Activated naive CD4-positive, alpha-beta T cell treated with anti-CD3 and anti-CD28 coated beads for 36 hours (primary cell): ENCODE measurements at regions not wholly inside any gene's neighbourhood (a gene's known extent, or its start where the extent isn't known, plus 50 kb on each side); places are given as distances from the start of the nearest gene placed in this dataset.

ENCODE experiments used
- CTCF ChIA-PET: fragments of 350-600 bp; sonication (Branson Sonifier 250); formaldehyde crosslinking; loops from one replicate; lab custom pipeline; 2021; ENCODE audit warnings: antibody characterized with exemption; lab: Charles Lee
- DNase-seq: peaks from one replicate; pipeline ENCODE4 v3.0.0-alpha.2; 2020
- H3K27ac Mint-ChIP-seq: one replicate; pipeline ENCODE4 v1.8.0; 2021; ENCODE audit warnings: mild to moderate bottlenecking, mixed read lengths
- H3K27me3 Mint-ChIP-seq: one replicate; pipeline ENCODE4 v1.8.0; 2021; ENCODE audit warnings: low read depth, mixed read lengths
- H3K36me3 Mint-ChIP-seq: one replicate; pipeline ENCODE4 v1.8.0; 2021; ENCODE audit warnings: low read depth, mixed read lengths
- H3K4me1 Mint-ChIP-seq: one replicate; pipeline ENCODE4 v1.8.0; 2021; ENCODE audit warnings: low read depth, mixed read lengths
- H3K4me3 Mint-ChIP-seq: one replicate; pipeline ENCODE4 v1.8.0; 2021; ENCODE audit warnings: mild to moderate bottlenecking, moderate library complexity, mixed read lengths
- H3K9me3 Mint-ChIP-seq: one replicate; pipeline ENCODE4 v1.8.0; 2021; ENCODE audit warnings: mixed read lengths
- intact Hi-C: fragments of 100-400 bp; cut with micrococcal nuclease; formaldehyde crosslinking; loops from one replicate; pipeline ENCODE4 v1.15.1; 2023

DNA sequence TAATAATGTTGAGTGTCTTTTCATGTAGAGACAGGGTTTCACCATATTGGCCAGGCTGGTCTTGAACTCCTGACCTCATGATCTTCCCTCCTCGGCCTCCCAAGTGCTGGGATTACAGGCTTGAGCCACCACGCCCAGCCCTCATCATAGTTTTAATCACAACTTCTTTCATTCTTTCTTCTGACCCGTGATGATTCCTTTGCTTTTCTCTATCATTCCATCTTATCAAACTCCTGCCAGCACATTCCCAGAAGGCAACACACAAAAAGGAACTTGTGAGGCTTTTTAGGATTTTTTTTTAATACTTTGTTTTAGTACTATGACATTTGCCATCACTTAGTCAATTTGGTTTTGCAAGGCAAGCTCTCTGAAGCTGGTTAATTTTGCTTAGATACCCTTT is 77.5 kb upstream of the MEOX2 start:
- H3K4me3 Mint-ChIP-seq, result no peak overlapping the region
- peaks cover 2% of the 10 kb centered on the region for H3K9me3 Mint-ChIP-seq
- H3K36me3 Mint-ChIP-seq, result no peaks in the 10 kb centered on the region
- intact Hi-C loops, result no loop called here
- no peaks in the 10 kb centered on the region for H3K27me3 Mint-ChIP-seq
- DNase-seq, result no peak
- CTCF ChIA-PET, result no interaction called here
- H3K27ac Mint-ChIP-seq, result no peak overlapping the region
- no peaks in the 10 kb centered on the region for H3K4me1 Mint-ChIP-seq

DNA sequence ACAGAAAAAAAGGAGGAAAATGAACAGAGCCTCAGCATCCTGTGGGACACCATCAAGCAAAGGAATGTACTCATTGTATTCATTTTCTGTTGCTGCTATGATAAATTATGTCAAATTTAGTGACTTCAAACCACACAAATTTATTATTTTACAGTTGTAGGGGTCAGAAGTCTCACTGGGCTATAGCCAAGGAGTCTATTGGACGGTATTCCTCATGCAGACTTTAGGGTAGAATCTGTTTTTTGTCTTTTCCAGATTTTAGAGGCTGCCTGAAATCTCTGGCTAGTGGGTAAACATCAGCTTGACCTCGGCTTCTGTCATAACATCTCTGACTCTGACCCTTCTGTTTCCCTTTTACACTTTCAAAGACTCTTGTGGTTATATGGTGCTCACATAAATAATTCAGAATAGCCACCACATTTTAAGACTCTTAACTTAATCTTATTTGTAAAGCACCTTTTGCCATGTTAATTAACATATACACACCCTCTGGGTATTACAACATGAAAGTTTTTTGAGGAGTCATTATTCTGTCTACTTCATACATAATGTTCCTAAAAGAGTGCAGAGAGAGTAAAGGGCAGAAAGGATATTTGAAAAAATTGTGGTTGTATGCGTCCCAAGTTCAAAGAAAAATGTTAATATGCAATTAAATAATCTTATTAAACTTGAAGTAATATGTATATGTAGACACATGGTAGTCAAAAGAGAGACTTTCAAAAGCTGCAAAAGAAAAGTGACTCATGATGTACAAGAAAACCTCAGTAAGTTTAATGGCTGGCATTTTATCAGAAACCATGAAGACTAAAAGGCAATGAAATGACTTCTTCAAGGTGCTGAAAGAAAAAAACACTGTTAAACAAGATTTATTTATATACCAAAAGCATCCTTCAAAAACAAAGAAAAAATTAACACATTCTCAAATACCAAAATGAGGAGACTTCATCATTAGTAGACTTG is 70.8 kb upstream of the MEOX2 start:
- intact Hi-C loops, result no loop called here
- H3K9me3 Mint-ChIP-seq, result peaks cover 2% of the 10 kb centered on the region
- H3K27ac Mint-ChIP-seq, result no peak overlapping the region
- H3K4me1 Mint-ChIP-seq, result no peaks in the 10 kb centered on the region
- no peak for DNase-seq
- no peaks in the 10 kb centered on the region for H3K27me3 Mint-ChIP-seq
- no peak overlapping the region for H3K4me3 Mint-ChIP-seq
- H3K36me3 Mint-ChIP-seq, result no peaks in the 10 kb centered on the region
- CTCF ChIA-PET, result no interaction called here

DNA sequence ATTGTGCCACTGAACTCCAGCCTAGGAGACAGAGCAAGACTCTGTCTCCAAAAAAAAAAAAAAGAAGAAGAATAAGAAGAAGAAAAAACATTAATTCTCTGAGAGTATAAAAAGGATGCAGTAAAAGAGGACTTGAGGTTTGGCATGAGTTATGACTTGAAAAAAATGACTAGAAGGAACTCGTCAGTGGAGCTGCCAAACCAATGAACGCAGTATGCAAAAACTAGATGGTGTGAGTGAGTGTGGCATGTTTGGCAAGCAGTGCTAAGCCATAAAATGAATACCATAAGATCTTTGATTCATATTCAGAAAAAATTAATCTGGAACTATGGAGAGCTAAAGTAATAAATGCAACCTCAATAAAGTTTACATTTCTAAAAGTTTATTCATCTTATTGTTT is 68.6 kb upstream of the MEOX2 start:
- no peak for DNase-seq
- Mint-ChIP-seq H3K9me3 (no peaks in the 10 kb centered on the region), H3K4me3 (no peak overlapping the region), H3K27ac (no peak overlapping the region), H3K36me3 (no peaks in the 10 kb centered on the region), H3K4me1 (no peaks in the 10 kb centered on the region), H3K27me3 (no peaks in the 10 kb centered on the region)
- CTCF ChIA-PET, result no interaction called here
- intact Hi-C loops, result no loop called here

DNA sequence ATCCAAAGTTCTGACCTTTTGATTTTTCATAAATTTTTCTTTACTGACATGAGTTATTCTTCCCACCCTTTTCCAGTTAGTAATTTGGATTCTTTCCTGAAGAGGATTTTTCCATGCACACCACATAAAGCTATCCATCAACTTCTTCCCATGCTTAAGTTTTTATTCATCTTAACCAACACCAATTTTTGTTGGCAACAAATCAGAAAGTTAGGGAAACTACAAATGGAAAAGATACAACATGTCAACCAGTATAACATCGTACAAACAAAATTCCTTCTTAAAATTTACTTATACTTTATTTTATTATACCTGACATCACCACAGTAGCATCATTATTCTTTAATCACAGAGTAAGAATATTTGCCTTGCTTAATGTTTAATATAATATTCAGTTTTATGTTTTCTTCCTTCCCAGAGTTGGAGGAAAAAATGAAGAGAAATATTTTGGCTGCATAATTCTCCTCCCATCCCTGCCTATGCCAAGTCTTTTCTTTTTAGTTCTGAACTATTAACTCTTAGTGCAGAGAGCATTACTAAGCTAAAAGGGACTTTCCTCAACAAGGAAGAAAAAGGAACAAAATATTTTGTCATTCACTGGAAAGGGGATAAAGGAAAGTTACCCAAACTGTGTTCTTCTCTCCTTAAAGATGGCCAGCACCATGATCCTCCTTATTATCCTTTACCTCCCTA is 67.5 kb upstream of the MEOX2 start:
- no peaks in the 10 kb centered on the region for H3K9me3 Mint-ChIP-seq
- CTCF ChIA-PET, result no interaction called here

DNA sequence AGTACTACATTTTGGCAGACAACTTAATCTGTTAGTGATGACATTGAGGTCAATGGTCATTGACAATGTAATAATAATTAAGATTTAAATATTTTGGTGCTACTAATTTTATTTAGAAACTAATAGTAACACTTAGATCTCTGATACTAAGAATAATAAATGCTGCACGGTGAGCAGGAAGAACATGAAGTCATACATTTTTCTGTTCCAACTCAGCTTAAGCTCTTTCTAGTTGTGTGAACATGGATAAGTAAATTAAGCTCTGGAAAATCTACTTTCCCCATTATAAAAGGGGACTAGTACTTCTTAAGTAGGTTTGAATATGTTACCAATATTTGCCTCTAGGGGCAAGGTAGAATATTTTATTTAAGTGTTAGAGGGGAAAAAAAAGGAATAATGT is 65.9 kb upstream of the MEOX2 start:
- H3K4me3 Mint-ChIP-seq, result no peak overlapping the region
- H3K36me3 Mint-ChIP-seq, result no peaks in the 10 kb centered on the region
- intact Hi-C loops, result no loop called here
- H3K9me3 Mint-ChIP-seq, result no peaks in the 10 kb centered on the region
- H3K27ac Mint-ChIP-seq, result no peak overlapping the region
- no peak for DNase-seq
- H3K27me3 Mint-ChIP-seq, result no peaks in the 10 kb centered on the region
- CTCF ChIA-PET, result no interaction called here
- H3K4me1 Mint-ChIP-seq, result no peaks in the 10 kb centered on the region

More for the DNA sequence above, 67.5 kb upstream of the MEOX2 start:
- Mint-ChIP-seq H3K27ac (no peak overlapping the region), H3K4me3 (no peak overlapping the region), H3K4me1 (no peaks in the 10 kb centered on the region), H3K36me3 (no peaks in the 10 kb centered on the region), H3K27me3 (no peaks in the 10 kb centered on the region)
- intact Hi-C loops, result no loop called here
- no peak for DNase-seq

DNA sequence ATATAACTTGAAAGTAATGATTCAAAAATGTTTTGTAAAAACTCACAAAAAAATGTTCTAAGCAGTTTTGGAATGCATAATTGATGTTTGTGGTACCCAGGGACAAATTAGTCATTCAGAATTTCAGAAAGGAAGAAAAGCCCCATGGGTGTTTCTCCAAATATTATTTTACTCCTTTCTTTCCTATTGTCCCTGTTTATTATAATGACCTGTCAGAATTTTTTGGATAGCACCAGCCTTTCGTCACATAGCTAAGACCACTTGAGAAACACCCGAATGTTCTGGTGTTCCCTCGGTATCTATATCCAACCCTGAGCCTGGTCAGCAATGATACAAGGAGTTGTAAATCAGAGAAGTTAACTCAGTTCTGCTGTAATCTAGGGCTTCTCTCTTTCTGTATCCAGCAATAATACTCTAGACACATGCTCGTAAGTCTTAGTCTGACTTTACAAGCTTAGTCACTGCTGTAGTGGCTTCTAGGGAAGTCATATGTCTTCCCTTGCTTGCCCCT is 64.8 kb upstream of the MEOX2 start:
- CTCF ChIA-PET, result no interaction called here
- H3K27me3 Mint-ChIP-seq, result no peaks in the 10 kb centered on the region
- H3K36me3 Mint-ChIP-seq, result no peaks in the 10 kb centered on the region
- intact Hi-C loops, result no loop called here
- no peaks in the 10 kb centered on the region for H3K9me3 Mint-ChIP-seq
- no peak overlapping the region for H3K27ac Mint-ChIP-seq
- no peak overlapping the region for H3K4me3 Mint-ChIP-seq
- H3K4me1 Mint-ChIP-seq, result no peaks in the 10 kb centered on the region
- no peak for DNase-seq

DNA sequence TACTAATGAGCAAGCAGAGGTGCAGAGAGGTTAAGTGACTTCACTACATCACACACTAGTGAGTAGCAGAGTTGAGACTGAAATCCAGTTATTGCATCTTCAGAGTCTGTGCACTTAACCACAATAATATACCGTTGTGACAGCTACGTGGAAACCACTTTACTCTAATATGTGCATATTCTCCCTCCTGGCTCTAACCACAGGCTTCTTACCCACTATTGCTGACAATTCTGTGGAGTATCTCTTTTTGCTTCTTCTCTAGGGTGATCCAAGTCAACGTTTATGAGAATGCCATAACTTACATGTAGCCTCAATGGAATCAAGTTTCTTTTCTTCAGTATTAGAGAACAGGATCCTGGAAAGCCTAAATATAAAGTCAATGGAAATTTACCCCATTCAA is 64.2 kb upstream of the MEOX2 start:
- H3K27ac Mint-ChIP-seq, result no peak overlapping the region
- no peaks in the 10 kb centered on the region for H3K36me3 Mint-ChIP-seq
- no peaks in the 10 kb centered on the region for H3K9me3 Mint-ChIP-seq
- DNase-seq, result no peak
- no peaks in the 10 kb centered on the region for H3K27me3 Mint-ChIP-seq
- no peaks in the 10 kb centered on the region for H3K4me1 Mint-ChIP-seq
- no peak overlapping the region for H3K4me3 Mint-ChIP-seq
- intact Hi-C loops, result no loop called here
- CTCF ChIA-PET, result no interaction called here

DNA sequence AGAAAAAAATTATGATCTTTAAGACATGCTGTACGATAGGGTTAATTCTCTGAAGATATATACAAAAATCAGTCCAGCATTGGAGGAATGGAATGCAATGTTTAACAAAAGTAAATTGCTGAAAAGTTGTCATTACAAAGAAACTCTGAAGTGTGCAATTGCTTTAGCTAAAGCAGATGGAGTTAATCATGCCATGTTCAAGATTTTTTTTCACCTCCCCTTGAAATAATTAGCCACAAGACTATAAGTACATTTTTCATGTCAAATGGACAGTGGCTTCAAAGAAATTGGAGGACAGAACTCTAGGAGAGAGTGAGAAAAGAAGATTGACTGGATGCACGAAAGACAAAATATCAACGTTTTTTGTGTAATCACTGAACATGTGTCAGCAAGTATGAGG is 63.1 kb upstream of the MEOX2 start:
- no peak overlapping the region for H3K27ac Mint-ChIP-seq
- H3K27me3 Mint-ChIP-seq, result no peaks in the 10 kb centered on the region
- H3K36me3 Mint-ChIP-seq, result no peaks in the 10 kb centered on the region
- H3K4me1 Mint-ChIP-seq, result no peaks in the 10 kb centered on the region
- H3K9me3 Mint-ChIP-seq, result no peaks in the 10 kb centered on the region
- H3K4me3 Mint-ChIP-seq, result no peak overlapping the region
- DNase-seq, result no peak
- intact Hi-C loops, result no loop called here
- CTCF ChIA-PET, result no interaction called here

DNA sequence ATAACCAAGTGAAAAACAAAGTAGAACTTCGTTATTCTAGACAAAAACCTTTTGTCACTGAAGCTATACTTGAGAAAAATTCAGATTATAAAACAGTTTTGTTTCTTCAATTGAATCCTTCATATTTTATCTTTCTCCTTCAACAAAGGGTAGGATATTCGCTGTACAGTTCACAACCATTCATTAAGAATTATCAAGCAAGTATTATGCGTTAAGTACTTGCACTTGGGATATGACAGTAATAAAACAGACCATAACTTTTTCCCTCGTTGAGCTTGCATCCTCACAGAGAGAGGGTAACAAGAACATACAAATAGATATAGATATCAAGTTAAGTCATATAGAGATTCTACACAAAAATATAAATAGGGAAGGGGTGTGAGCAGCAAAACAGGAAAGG is 61.2 kb upstream of the MEOX2 start:
- no peaks in the 10 kb centered on the region for H3K9me3 Mint-ChIP-seq
- H3K4me3 Mint-ChIP-seq, result no peak overlapping the region
- no peaks in the 10 kb centered on the region for H3K4me1 Mint-ChIP-seq
- no peak overlapping the region for H3K27ac Mint-ChIP-seq
- no peaks in the 10 kb centered on the region for H3K27me3 Mint-ChIP-seq
- DNase-seq, result no peak
- intact Hi-C loops, result no loop called here
- CTCF ChIA-PET, result no interaction called here
- H3K36me3 Mint-ChIP-seq, result no peaks in the 10 kb centered on the region

DNA sequence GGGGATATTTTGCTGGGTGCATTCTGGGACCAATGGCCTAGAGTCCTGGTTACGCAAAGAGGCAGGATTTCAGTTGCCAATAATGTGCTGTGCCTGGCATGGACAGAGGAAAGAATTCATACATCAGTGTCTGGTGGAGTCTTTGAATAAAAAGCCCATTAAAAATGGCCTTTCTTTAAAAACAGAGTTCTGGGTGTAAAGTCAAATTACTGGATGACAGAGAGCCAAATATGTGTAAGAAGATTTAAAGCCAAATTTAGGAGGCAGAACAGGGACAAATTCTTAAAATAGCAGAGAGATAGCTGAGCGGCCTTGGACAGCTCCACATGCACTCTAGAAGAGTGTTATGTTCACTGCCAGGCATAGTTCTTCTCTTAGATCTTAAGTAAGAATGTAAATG is 60.8 kb upstream of the MEOX2 start:
- CTCF ChIA-PET, result no interaction called here
- DNase-seq, result no peak
- no peaks in the 10 kb centered on the region for H3K9me3 Mint-ChIP-seq
- intact Hi-C loops, result no loop called here
- H3K36me3 Mint-ChIP-seq, result no peaks in the 10 kb centered on the region
- H3K4me1 Mint-ChIP-seq, result no peaks in the 10 kb centered on the region
- H3K27ac Mint-ChIP-seq, result no peak overlapping the region
- no peak overlapping the region for H3K4me3 Mint-ChIP-seq
- H3K27me3 Mint-ChIP-seq, result no peaks in the 10 kb centered on the region

DNA sequence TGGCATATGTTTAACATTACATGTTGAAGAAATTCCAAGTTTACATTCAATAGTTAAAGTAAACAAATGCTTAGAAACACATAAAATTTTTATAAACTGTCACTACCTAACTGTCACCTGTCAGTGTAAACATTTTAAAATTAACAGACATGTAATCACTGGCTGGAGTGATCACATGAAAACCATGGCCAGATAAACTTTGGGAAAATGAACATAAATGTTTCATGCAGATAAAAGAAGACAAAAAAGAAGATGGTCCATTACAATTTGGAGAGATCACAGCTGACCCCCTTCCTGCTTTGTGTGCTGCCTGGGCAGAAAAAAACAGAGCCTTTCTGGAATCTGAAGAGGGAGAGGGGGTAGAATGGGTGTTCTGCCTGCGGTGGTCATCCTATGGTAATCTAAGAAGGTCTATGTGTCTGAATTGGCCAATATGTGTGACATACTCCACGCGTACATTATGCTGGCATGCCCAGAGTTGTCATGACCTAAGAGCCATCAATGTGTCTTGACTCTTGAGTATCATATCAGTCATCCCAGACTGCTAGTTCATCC is 57.5 kb upstream of the MEOX2 start:
- Mint-ChIP-seq H3K36me3 (no peaks in the 10 kb centered on the region), H3K9me3 (peaks cover 2% of the 10 kb centered on the region), H3K4me3 (no peak overlapping the region), H3K4me1 (no peaks in the 10 kb centered on the region), H3K27ac (no peak overlapping the region), H3K27me3 (no peaks in the 10 kb centered on the region)
- intact Hi-C loops, result no loop called here
- CTCF ChIA-PET, result interaction anchor here (0.6 kb wide), 1 partner anchor 628 kb away, joined by 3 read pairs; no protein-coding TSS in a partner anchor
- DNase-seq, result no peak

DNA sequence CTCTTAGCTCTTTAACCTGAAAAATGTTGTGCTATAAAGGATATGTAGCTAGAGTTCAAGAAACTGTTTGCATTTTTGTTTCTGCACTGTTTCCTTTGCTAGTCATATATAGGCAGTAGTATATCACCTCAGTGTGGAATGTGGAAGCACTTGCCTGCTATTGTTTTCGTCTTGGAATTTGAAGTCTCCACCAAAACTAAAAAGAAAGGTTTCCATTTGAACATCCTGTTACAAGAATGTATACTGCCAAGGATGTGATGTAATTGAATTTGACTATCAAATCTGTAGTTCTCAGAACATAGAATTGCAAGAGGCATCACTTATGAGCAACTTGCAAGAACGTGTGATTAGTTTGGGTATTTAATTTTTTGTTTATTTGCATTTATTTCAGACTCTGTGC is 51.1 kb upstream of the MEOX2 start:
- DNase-seq, result no peak
- CTCF ChIA-PET, result no interaction called here
- intact Hi-C loops, result no loop called here
- no peaks in the 10 kb centered on the region for H3K36me3 Mint-ChIP-seq
- H3K9me3 Mint-ChIP-seq, result peaks cover 6% of the 10 kb centered on the region
- no peaks in the 10 kb centered on the region for H3K27me3 Mint-ChIP-seq
- H3K27ac Mint-ChIP-seq, result no peak overlapping the region
- H3K4me1 Mint-ChIP-seq, result no peaks in the 10 kb centered on the region
- no peak overlapping the region for H3K4me3 Mint-ChIP-seq
